Omental fat pad (tissue), 3 donors: ENCODE measurements at regions not wholly inside any gene's neighbourhood (a gene's known extent, or its start where the extent isn't known, plus 50 kb on each side); places are given as distances from the start of the nearest gene placed in this dataset.

Source experiments
- ATAC-seq: fragments of 150-250 bp; one replicate; pipeline ENCODE4 v1.9.1; 2016; ENCODE audit warnings: mild to moderate bottlenecking, moderate library complexity; ENCODE audit not compliant: low FRiP score
- DNase-seq: peaks from one replicate; pipeline ENCODE4 v3.0.0-alpha.2; 2019; ENCODE audit warnings: low spot score
- TF ChIP-seq, protein P1 (sequence below), 3 donors: fragments of 450-650 bp; IDR thresholded peaks; one replicate each; pipeline ENCODE4 v1.5.1; 2016 to 2017; ENCODE audit warnings: antibody characterized with exemption in 3 of 3, mild to moderate bottlenecking in 3 of 3, moderate library complexity in 2 of 3

DNA sequence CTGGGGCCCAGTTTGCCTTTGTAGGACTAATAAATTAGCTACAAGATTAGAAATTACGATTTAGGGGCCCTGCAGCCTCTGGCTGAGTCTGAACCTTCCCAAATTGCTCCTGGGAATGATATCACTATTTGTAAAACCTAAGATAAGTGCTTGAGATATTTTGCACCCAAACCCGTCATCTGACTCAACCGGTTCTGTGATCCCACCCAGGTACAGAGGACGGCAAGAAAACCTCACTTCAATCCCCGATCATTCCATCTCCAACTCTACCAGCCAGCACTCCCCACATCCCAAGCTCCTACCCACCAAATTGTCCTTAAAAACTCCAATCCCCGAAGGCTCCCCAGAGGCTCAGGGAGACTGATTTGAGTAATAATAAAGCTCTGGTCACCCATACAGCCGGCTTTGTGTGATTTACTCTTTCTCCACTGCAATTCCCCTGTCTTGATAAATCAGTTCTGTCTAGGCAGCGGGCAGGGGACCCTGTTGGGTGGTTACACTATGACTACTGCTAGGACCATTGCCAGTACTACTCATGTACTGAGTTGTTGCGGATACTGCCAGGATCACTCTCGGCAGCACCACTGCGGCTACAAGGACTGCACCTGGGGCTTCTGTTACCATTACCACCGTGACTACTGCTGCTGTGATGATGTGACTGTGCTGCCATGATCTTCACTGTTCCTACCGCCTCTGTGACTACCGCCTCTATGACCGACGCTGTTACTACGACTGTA lies 73.1 kb downstream of the IRF8 start:
- DNase-seq (no peak), ATAC-seq (no peak)
- TF ChIP-seq, protein P1, sequence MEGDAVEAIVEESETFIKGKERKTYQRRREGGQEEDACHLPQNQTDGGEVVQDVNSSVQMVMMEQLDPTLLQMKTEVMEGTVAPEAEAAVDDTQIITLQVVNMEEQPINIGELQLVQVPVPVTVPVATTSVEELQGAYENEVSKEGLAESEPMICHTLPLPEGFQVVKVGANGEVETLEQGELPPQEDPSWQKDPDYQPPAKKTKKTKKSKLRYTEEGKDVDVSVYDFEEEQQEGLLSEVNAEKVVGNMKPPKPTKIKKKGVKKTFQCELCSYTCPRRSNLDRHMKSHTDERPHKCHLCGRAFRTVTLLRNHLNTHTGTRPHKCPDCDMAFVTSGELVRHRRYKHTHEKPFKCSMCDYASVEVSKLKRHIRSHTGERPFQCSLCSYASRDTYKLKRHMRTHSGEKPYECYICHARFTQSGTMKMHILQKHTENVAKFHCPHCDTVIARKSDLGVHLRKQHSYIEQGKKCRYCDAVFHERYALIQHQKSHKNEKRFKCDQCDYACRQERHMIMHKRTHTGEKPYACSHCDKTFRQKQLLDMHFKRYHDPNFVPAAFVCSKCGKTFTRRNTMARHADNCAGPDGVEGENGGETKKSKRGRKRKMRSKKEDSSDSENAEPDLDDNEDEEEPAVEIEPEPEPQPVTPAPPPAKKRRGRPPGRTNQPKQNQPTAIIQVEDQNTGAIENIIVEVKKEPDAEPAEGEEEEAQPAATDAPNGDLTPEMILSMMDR (IDR thresholded peaks at IDR 0.05): no peak

DNA sequence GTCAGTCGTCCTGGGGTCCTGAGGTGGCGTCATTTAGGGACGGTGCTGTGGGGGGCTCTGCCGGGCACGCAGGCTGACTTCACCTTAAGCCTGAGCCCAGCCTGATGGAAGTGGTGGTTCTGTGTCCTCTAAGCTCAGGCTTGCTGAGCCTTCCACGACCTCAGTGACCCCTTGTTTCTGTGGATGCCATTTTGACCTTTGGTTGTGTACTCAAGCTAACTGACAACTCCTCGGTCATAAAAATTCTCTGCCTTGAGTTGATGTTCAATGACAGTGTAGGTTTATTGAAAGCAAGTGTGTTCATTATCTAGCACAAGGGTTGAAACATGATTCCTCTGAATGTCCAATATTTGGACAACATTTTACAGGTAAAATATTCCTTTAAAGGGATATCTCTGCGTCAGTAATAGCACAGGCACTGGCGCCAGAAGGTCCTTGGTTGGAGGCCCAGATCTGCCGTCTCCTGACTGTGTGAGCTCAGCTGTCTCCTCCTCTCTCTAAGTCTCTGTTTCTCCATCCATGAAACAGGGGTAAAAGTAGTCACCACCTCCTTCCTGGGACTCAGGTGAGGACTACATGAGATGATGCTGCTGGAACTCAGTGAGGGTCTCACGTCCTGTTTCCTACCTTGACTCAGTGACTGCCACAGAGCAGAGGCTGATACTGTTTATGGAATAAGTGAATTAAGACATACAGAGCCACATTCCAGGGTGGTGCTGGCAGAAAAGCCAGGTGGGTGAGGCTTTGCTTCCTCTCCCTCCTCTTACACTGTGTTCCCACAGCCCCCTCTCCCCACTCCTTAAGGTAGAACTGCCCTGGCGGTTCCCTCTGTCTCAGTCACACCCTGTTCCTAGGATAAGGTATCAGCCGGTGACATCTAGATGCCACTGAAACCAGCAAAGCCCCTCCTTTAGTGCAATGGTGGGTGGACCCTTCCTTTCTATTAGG lies 75.7 kb downstream of the IRF8 start:
- DNase-seq (no peak), ATAC-seq (no peak)

DNA sequence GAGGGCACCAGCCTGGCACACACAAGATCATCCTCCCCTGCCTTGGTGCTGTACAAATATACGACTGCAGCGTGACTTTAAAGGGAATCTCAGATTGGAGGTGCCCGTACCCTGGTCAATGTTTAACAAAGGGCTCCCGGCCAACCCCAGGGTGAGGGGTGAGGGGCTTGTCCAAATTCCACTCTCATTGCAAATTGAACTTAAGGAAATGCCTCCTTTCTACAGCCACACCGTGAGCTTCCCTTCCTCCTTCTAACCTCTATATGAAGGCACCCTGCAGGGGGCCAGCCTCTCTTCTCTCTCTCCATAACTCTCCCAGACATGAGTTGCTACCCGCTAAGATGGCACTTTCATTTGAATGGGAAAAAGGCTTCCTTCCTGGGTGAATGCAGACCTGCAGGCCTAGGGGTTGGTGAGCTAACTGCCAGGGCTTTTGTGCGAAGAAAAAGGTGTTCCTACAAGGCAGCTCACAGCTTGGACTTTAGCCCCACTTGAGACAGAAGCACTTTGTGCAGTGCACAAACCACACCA lies 76.6 kb downstream of the IRF8 start:
- DNase-seq (no peak), ATAC-seq (no peak)
- TF ChIP-seq, protein P1 (IDR thresholded peaks at IDR 0.05): no peak

More for the DNA sequence above, 75.7 kb downstream of the IRF8 start:
- TF ChIP-seq, protein P1 (IDR thresholded peaks at IDR 0.05): no peak

DNA sequence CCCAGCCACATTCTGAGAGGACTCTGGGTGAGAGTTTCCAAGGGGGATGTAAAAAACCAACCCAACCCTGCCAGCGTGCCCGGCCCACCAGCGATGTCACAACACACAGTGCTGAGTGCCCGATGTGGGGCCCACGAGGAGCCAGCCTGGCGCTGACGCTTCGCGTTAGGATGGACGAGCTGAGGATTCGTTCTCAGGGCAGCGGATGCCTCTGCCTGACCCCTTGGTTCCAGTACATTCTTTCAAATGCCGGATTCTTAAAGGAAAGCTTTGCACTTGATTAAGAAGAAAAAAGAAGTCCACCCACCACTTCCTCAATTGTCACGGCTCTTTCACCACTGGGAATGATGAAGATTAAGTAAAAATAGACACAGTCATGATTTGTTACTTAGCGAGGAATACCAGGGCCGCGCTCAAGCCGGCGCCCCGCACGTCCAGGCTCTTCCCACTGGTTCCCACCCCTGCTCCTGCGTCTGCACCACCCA lies 79.4 kb downstream of the IRF8 start:
- DNase-seq: no peak
- TF ChIP-seq, protein P1 (IDR thresholded peaks at IDR 0.05): no peak
- no peak for ATAC-seq

DNA sequence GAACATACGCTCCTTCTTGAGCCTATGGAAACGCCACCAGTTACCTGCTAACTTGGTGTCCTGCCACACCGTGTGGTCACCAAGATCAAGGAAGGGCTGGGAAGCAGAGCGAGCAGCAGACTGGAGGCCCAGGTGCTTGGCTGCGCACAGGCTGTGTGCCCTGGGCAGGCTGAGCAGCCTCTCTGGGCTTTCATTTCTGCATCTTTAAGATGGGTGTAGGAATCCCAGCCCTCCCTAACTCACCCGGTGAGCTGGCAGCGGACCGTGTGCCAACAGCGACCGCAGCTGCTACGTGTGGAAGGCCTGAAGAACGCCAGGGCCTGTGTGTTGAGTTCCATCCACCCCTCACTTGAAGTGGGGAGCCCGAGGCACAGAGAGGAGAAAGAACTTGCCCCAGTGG lies 80.0 kb downstream of the IRF8 start:
- TF ChIP-seq, protein P1 (IDR thresholded peaks at IDR 0.05): no peak
- ATAC-seq (no peak), DNase-seq (no peak)

DNA sequence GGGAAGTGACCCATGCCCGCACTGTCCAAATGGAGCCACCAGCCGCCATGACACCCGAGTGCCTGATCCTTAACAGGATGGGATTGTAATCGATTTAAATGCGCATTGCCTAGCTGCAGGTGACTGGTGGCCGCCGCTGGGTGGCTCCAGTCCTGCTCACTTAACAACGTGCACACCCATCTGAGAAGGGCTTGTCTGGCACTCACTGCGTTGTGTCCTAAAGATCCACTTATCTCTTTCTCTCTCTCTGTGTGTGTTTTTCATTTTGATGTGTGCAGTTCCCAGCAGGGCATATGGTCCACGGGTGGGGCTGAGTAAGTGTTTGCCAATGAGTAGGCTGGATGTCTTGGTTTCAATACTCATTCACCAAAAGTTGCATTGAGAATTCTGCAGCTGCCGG lies 80.6 kb downstream of the IRF8 start:
- DNase-seq (no peak), ATAC-seq (no peak)
- TF ChIP-seq, protein P1 (IDR thresholded peaks at IDR 0.05): no peak
